ENCODE measurements at regions not wholly inside any gene's neighbourhood (a gene's known extent, or its start where the extent isn't known, plus 50 kb on each side); places are given as distances from the start of the nearest gene placed in this dataset.

DNA sequence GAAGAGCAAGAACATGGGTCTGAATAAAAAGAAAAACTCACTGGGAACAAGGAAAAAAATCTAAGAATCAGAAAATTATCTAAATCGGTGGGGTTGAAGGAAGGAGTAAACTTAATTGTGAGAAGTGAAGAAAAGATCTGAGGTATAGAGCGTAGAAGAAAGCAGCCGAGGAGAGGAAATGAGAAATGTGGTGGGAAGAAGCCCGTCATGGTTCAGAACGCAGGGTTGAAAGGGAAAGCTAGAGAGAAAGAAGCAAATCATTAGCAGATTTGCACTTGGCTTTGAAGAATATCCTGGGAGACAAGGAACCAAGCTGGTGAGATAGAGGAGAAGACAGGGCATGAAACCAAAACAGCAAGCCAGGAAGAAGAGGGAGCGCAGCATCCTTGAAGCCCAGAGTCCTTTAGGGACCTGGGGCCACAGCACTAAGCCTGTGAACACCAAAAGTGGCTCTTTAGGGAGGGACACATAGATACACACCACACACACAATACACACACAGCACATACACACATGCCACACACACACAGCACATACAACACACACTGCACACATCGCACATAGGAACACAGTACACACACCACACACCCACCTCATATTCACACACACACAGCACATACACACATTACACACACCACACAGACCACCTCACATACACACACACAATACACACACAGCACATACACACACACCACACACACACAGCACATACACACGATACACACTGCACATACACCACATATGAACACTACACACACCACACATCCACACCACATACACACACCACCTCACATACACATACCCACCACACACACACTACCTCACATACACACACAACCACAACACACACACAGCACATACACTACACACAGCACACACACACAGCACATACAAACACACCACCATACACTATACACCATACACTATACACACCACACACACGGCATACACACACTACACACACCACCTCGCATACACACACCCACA is 274.6 kb downstream of the ETAA1 start:
- TF ChIP-seq, protein P1, sequence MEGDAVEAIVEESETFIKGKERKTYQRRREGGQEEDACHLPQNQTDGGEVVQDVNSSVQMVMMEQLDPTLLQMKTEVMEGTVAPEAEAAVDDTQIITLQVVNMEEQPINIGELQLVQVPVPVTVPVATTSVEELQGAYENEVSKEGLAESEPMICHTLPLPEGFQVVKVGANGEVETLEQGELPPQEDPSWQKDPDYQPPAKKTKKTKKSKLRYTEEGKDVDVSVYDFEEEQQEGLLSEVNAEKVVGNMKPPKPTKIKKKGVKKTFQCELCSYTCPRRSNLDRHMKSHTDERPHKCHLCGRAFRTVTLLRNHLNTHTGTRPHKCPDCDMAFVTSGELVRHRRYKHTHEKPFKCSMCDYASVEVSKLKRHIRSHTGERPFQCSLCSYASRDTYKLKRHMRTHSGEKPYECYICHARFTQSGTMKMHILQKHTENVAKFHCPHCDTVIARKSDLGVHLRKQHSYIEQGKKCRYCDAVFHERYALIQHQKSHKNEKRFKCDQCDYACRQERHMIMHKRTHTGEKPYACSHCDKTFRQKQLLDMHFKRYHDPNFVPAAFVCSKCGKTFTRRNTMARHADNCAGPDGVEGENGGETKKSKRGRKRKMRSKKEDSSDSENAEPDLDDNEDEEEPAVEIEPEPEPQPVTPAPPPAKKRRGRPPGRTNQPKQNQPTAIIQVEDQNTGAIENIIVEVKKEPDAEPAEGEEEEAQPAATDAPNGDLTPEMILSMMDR (IDR thresholded peaks at IDR 0.05; ENCODE audit: insufficient read depth, low read length, poor library complexity, severe bottlenecking), result no peak
- H3K4me3 ChIP-seq (ENCODE audit: low read depth, low read length), result no peak overlapping the region
- no peaks in the 10 kb centered on the region for H3K36me3 ChIP-seq (ENCODE audit: control insufficient read depth, insufficient read depth, low read length)
- no peaks in the 10 kb centered on the region for H3K27me3 ChIP-seq (ENCODE audit: control insufficient read depth, insufficient read depth, low read length)
- DNase-seq (ENCODE audit: low read depth), result no peak

DNA sequence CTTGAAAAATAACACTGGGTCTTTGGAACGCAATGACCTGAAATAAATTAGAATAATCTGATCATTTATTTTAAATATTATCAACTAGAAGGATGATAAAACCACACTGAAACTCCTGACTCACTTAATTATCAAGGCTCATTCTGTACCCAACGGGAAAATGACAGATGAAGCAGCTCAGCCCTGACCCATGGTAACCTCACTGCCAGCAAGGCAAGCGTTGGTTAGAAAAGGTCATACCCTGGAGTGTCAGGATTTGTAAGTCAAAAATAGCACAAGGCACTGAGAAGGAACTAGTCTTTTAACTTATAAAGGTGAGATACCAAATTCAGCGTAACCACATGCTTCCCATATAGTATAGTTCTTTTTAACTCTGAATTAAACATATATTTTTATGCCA is 277.5 kb downstream of the ETAA1 start:
- TF ChIP-seq, protein P1 (IDR thresholded peaks at IDR 0.05; ENCODE audit: insufficient read depth, low read length, poor library complexity, severe bottlenecking), result no peak
- no peak overlapping the region for H3K4me3 ChIP-seq (ENCODE audit: low read depth, low read length)
- no peaks in the 10 kb centered on the region for H3K27me3 ChIP-seq (ENCODE audit: control insufficient read depth, insufficient read depth, low read length)
- H3K36me3 ChIP-seq (ENCODE audit: control insufficient read depth, insufficient read depth, low read length), result no peaks in the 10 kb centered on the region
- DNase-seq (ENCODE audit: low read depth), result no peak

DNA sequence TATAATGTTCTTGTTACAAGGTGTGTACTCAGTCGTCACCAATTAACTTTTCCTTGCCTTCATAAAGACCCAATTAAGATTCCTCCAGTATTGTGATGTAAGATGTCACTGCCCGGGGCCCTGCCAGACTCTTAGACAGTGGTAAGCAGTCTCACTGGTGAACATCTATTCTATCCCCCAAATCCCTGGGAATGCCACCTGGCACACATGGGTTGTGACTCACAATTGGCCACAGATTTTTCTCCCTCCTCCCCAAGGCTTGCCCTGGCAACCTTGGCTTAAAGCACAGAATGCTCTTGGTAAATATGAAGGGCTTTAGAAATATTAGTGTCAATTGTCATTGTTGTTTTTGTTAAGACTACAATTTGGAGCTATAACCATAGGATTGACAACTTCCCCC is 287.9 kb downstream of the ETAA1 start:
- no peak for DNase-seq (ENCODE audit: low read depth)
- no peak overlapping the region for H3K4me3 ChIP-seq (ENCODE audit: low read depth, low read length)
- H3K27me3 ChIP-seq (ENCODE audit: control insufficient read depth, insufficient read depth, low read length), result no peaks in the 10 kb centered on the region
- TF ChIP-seq, protein P1 (IDR thresholded peaks at IDR 0.05; ENCODE audit: insufficient read depth, low read length, poor library complexity, severe bottlenecking), result no peak
- H3K36me3 ChIP-seq (ENCODE audit: control insufficient read depth, insufficient read depth, low read length), result no peaks in the 10 kb centered on the region

DNA sequence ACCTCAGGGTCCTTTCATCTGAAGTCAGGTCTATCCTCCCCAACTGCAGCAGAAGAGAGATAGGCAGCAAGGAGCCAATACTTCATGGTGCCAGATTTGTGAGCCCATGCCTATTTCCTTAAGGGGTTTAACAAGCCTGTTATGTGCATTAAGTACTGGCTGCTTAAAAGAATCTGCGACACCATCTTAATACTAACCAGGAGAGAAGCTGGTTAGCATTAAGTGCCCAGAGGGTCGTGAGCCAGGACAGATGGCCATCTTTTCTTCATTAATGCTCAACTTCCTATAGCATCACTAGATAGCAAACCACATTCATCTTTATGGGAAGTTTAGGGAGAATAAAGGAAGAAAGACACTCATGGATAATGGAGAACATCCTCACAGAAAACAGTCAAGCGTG is 289.1 kb downstream of the ETAA1 start:
- Histone ChIP-seq H3K27me3 (ENCODE audit: control insufficient read depth, insufficient read depth, low read length) (no peaks in the 10 kb centered on the region), H3K4me3 (ENCODE audit: low read depth, low read length) (no peak overlapping the region), H3K36me3 (ENCODE audit: control insufficient read depth, insufficient read depth, low read length) (no peaks in the 10 kb centered on the region)
- TF ChIP-seq, protein P1 (IDR thresholded peaks at IDR 0.05; ENCODE audit: insufficient read depth, low read length, poor library complexity, severe bottlenecking), result no peak
- no peak for DNase-seq (ENCODE audit: low read depth)

DNA sequence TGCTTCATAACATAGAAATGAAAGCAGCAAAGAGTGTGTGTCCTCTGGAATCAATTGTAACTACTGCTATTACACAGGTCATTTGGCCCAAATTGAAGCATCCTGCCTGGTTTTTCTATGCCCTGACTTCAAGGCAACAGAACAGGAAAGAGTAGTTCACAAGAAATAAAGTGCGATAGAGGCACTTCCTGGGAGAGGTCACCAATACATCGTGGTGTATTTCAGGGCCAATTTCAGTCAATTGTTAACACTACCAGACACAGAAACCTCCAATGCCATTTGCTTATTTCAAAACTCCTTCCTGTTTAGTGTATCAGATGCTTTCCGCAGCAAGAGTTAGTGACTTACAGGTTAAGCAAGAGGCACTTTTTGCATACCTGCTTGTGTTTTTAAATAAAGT is 292.1 kb downstream of the ETAA1 start:
- Histone ChIP-seq H3K4me3 (ENCODE audit: low read depth, low read length) (no peak overlapping the region), H3K27me3 (ENCODE audit: control insufficient read depth, insufficient read depth, low read length) (no peaks in the 10 kb centered on the region), H3K36me3 (ENCODE audit: control insufficient read depth, insufficient read depth, low read length) (no peaks in the 10 kb centered on the region)
- TF ChIP-seq, protein P1 (IDR thresholded peaks at IDR 0.05; ENCODE audit: insufficient read depth, low read length, poor library complexity, severe bottlenecking), result no peak
- no peak for DNase-seq (ENCODE audit: low read depth)
